GM23338 (cell line): ENCODE measurements at regions not wholly inside any gene's neighbourhood (a gene's known extent, or its start where the extent isn't known, plus 50 kb on each side); places are given as distances from the start of the nearest gene placed in this dataset.

Experiments used
- ATAC-seq: fragments of 200-7000 bp; cut with Tn5 transposase; 3 replicates; pipeline ENCODE4 v1.9.1; 2020
- DNase-seq: peaks from one replicate; pipeline ENCODE4 v3.0.0-alpha.2; 2015; ENCODE audit warnings: low spot score
- H2AFZ ChIP-seq: fragments of 200-600 bp; sonication (generic); 2 replicates; pipeline ENCODE4 v1.8.0; 2016; ENCODE audit warnings: antibody characterized with exemption, mild to moderate bottlenecking, moderate library complexity
- H3F3A ChIP-seq: fragments of 200-600 bp; sonication (generic); replicated peaks from 2 replicates; pipeline ENCODE4 v1.8.0; 2017; ENCODE audit warnings: antibody characterized with exemption, mixed run types, low read depth
- H3K27ac ChIP-seq: fragments of 200-600 bp; sonication (generic); 2 replicates; pipeline ENCODE4 v1.6.1; 2016; ENCODE audit warnings: low read depth
- H3K27me3 ChIP-seq: fragments of 200-600 bp; sonication (generic); 2 replicates; pipeline ENCODE4 v1.8.0; 2016; ENCODE audit warnings: mild to moderate bottlenecking, mixed run types, moderate library complexity; ENCODE audit not compliant: insufficient read depth
- H3K36me3 ChIP-seq: fragments of 200-600 bp; sonication (generic); 2 replicates; pipeline ENCODE4 v1.8.0; 2016; ENCODE audit warnings: mild to moderate bottlenecking; ENCODE audit not compliant: insufficient read depth
- H3K4me1 ChIP-seq: fragments of 200-600 bp; sonication (generic); 2 replicates; pipeline ENCODE4 v1.8.0; 2016; ENCODE audit warnings: mild to moderate bottlenecking, moderate library complexity; ENCODE audit not compliant: insufficient read depth
- H3K4me2 ChIP-seq: fragments of 200-600 bp; sonication (generic); 2 replicates; pipeline ENCODE4 v1.7.1; 2017; ENCODE audit warnings: mixed run types
- H3K4me3 ChIP-seq: fragments of 200-600 bp; sonication (generic); 2 replicates; pipeline ENCODE4 v1.6.1; 2016; ENCODE audit warnings: mixed run types
- H3K79me2 ChIP-seq: fragments of 200-600 bp; sonication (generic); replicated peaks from 2 replicates; pipeline ENCODE4 v1.8.0; 2017; ENCODE audit warnings: mild to moderate bottlenecking; ENCODE audit not compliant: insufficient read depth
- H3K9me2 ChIP-seq: fragments of 200-600 bp; sonication (generic); 2 replicates; pipeline ENCODE4 v1.8.0; 2017; ENCODE audit not compliant: insufficient read depth
- H4K20me1 ChIP-seq: fragments of 200-600 bp; sonication (generic); replicated peaks from 2 replicates; pipeline ENCODE4 v1.8.0; 2017; ENCODE audit warnings: mild to moderate bottlenecking; ENCODE audit not compliant: insufficient read depth
- H3K27ac Mint-ChIP-seq: 2 replicates; pipeline ENCODE4 v1.8.0; 2020; ENCODE audit warnings: inconsistent platforms, mild to moderate bottlenecking, moderate library complexity, mixed read lengths
- H3K27me3 Mint-ChIP-seq: 3 replicates; pipeline ENCODE4 v1.8.0; 2022; ENCODE audit warnings: low read depth, mild to moderate bottlenecking, moderate library complexity, mixed read lengths, inconsistent platforms; ENCODE audit not compliant: insufficient read depth, poor library complexity
- H3K36me3 Mint-ChIP-seq: 3 replicates; pipeline ENCODE4 v1.8.0; 2021; ENCODE audit warnings: low read depth, mild to moderate bottlenecking, inconsistent platforms, moderate library complexity, mixed read lengths
- H3K4me1 Mint-ChIP-seq: 3 replicates; pipeline ENCODE4 v1.8.0; 2020; ENCODE audit warnings: mild to moderate bottlenecking, inconsistent platforms, mixed read lengths
- H3K4me3 Mint-ChIP-seq: 3 replicates; pipeline ENCODE4 v1.8.0; 2021; ENCODE audit warnings: moderate library complexity, mild to moderate bottlenecking, inconsistent platforms, mixed read lengths
- H3K9me3 Mint-ChIP-seq: 3 replicates; pipeline ENCODE4 v1.8.0; 2020; ENCODE audit warnings: moderate library complexity, mild to moderate bottlenecking, inconsistent platforms, mixed read lengths
- CREB1 ChIP-seq: fragments of 250-450 bp; sonication (Bioruptor Pico); IDR thresholded peaks from 2 replicates; pipeline ENCODE4 v1.5.0; 2020; ENCODE audit warnings: low read depth, mild to moderate bottlenecking, moderate library complexity
- CTCF ChIP-seq, 2 experiments: fragments of 200-600 bp in 1 of 2; sonication (generic) in 1 of 2; conservative IDR thresholded peaks; 2 replicates each; pipeline versions ENCODE4 v1.5.1 to v1.6.1; 2016 to 2017; ENCODE audit warnings: antibody characterized with exemption in 2 of 2, low read depth in 2 of 2, mild to moderate bottlenecking in 2 of 2, moderate library complexity in 1 of 2
- JUNB ChIP-seq: IDR thresholded peaks from one replicate; pipeline ENCODE4 v1.6.1; 2016; ENCODE audit warnings: antibody characterized with exemption; ENCODE audit not compliant: unreplicated experiment
- NANOG ChIP-seq: IDR thresholded peaks from 2 replicates; pipeline ENCODE4 v1.6.1; 2016; ENCODE audit warnings: antibody characterized with exemption, borderline replicate concordance
- POLR2AphosphoS5 ChIP-seq: IDR thresholded peaks from 2 replicates; pipeline ENCODE4 v1.6.1; 2016; ENCODE audit warnings: antibody characterized with exemption, low read depth
- REST ChIP-seq: IDR thresholded peaks from one replicate; pipeline ENCODE4 v1.6.1; 2018; ENCODE audit warnings: antibody characterized with exemption; ENCODE audit not compliant: unreplicated experiment

- TF ChIP-seq REST (no peak), NANOG (no peak), JUNB (no peak), CREB1 (CRISPR knock-in tag) (no peak)
Measured at GRCh38 chr15:98551936-98552562, 96.3 kb upstream of the IGF1R start (continued).

- Histone ChIP-seq H3K4me2 (no peak overlapping the region), H3K27me3 (no peaks in the 10 kb centered on the region), H2AFZ (peak overlapping the region; percentile 23; the same call in 1 of the 2 replicates), H3K4me3 (no peak overlapping the region), H3K79me2 (no peaks in the 10 kb centered on the region), H4K20me1 (no peaks in the 10 kb centered on the region), H3K36me3 (no peaks in the 10 kb centered on the region), H3K4me1 (peaks cover 40% of the 10 kb centered on the region), H3K9me2 (peaks cover 12% of the 10 kb centered on the region; the same call in 1 of the 2 replicates), H3F3A (no peaks in the 10 kb centered on the region; the same call in 1 of the 2 replicates), H3K27ac (no peak overlapping the region)
- DNase-seq, result no peak
- Mint-ChIP-seq H3K4me3 (no peak overlapping the region), H3K36me3 (peaks cover 8% of the 10 kb centered on the region), H3K27ac (peak overlapping the region; percentile 25; the same call in 1 of the 2 replicates), H3K9me3 (peaks cover 8% of the 10 kb centered on the region), H3K27me3 (peaks cover 5% of the 10 kb centered on the region), H3K4me1 (peaks cover 42% of the 10 kb centered on the region)
- ATAC-seq, result no peak
- TF ChIP-seq CTCF (conservative IDR thresholded peaks at IDR 0.05; ENCODE audit: low read depth in 2 of 2) (peak in 1 of 2 experiments; percentile 22; a peak in 1 of 4 replicates), POLR2AphosphoS5 (no peak)
Measured at GRCh38 chr15:98554272-98555172, 93.8 kb upstream of the IGF1R start.
